ENCODE measurements at regions not wholly inside any gene's neighbourhood (a gene's known extent, or its start where the extent isn't known, plus 50 kb on each side); places are given as distances from the start of the nearest gene placed in this dataset.

DNA sequence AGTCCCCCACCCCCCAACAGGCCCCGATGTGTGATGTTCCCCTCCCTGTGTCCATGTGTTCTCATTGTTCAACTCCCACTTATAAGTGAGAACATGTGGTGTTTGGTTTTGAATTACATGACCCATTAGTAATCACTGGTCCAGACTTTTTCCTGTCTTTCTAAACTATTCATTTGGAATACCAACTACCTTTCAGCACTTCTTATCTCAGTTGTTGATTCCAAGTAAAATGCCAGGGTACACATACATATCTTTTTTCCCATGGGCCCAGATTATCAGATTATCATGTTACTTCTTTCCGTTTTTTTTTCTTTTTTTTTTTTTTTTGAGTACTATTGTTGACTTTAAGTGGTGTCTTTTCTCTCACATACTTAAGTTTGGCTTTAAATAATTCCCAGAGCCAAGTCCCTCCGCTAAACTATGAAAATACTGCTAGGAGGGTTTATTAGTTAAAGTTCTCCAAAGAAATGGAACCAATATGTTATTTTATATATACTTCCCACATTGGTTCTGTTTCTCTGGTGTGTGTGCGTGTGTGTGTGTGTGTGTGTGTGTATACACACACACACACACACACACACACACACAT is 389.3 kb downstream of the IRS1 start:
- TF ChIP-seq, protein P1, sequence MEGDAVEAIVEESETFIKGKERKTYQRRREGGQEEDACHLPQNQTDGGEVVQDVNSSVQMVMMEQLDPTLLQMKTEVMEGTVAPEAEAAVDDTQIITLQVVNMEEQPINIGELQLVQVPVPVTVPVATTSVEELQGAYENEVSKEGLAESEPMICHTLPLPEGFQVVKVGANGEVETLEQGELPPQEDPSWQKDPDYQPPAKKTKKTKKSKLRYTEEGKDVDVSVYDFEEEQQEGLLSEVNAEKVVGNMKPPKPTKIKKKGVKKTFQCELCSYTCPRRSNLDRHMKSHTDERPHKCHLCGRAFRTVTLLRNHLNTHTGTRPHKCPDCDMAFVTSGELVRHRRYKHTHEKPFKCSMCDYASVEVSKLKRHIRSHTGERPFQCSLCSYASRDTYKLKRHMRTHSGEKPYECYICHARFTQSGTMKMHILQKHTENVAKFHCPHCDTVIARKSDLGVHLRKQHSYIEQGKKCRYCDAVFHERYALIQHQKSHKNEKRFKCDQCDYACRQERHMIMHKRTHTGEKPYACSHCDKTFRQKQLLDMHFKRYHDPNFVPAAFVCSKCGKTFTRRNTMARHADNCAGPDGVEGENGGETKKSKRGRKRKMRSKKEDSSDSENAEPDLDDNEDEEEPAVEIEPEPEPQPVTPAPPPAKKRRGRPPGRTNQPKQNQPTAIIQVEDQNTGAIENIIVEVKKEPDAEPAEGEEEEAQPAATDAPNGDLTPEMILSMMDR (IDR thresholded peaks at IDR 0.05): no peak
- TF ChIP-seq POLR2AphosphoS5 (IDR thresholded peaks at IDR 0.05; ENCODE audit: low read depth, low read length): no peak
- TF ChIP-seq, protein P2, sequence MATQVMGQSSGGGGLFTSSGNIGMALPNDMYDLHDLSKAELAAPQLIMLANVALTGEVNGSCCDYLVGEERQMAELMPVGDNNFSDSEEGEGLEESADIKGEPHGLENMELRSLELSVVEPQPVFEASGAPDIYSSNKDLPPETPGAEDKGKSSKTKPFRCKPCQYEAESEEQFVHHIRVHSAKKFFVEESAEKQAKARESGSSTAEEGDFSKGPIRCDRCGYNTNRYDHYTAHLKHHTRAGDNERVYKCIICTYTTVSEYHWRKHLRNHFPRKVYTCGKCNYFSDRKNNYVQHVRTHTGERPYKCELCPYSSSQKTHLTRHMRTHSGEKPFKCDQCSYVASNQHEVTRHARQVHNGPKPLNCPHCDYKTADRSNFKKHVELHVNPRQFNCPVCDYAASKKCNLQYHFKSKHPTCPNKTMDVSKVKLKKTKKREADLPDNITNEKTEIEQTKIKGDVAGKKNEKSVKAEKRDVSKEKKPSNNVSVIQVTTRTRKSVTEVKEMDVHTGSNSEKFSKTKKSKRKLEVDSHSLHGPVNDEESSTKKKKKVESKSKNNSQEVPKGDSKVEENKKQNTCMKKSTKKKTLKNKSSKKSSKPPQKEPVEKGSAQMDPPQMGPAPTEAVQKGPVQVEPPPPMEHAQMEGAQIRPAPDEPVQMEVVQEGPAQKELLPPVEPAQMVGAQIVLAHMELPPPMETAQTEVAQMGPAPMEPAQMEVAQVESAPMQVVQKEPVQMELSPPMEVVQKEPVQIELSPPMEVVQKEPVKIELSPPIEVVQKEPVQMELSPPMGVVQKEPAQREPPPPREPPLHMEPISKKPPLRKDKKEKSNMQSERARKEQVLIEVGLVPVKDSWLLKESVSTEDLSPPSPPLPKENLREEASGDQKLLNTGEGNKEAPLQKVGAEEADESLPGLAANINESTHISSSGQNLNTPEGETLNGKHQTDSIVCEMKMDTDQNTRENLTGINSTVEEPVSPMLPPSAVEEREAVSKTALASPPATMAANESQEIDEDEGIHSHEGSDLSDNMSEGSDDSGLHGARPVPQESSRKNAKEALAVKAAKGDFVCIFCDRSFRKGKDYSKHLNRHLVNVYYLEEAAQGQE (IDR thresholded peaks at IDR 0.05; ENCODE audit: insufficient read depth in 1 of 2, low read depth in 2 of 2, low read length in 1 of 2): no peak

Measured in Panc1 (cell line).